Peyer's patch (tissue), 4 donors: ENCODE measurements at regions not wholly inside any gene's neighbourhood (a gene's known extent, or its start where the extent isn't known, plus 50 kb on each side); places are given as distances from the start of the nearest gene placed in this dataset.

Experiments used
- POLR2A ChIP-seq, 2 donors: fragments of 450-650 bp; IDR thresholded peaks; one replicate each; pipeline ENCODE4 v1.5.1; 2017; ENCODE audit warnings: antibody characterized with exemption in 2 of 2, mild to moderate bottlenecking in 2 of 2, moderate library complexity in 2 of 2
- TF ChIP-seq, protein P1 (sequence below), 6 experiments: fragments of 450-650 bp in 4 of 6; fragments of 200-600 bp in 2 of 6; sonication (generic) in 1 of 6; IDR thresholded peaks; one replicate each; pipeline ENCODE4 v1.5.1; 2017 to 2019; ENCODE audit warnings: antibody characterized with exemption in 6 of 6, mild to moderate bottlenecking in 3 of 6, moderate library complexity in 1 of 6

DNA sequence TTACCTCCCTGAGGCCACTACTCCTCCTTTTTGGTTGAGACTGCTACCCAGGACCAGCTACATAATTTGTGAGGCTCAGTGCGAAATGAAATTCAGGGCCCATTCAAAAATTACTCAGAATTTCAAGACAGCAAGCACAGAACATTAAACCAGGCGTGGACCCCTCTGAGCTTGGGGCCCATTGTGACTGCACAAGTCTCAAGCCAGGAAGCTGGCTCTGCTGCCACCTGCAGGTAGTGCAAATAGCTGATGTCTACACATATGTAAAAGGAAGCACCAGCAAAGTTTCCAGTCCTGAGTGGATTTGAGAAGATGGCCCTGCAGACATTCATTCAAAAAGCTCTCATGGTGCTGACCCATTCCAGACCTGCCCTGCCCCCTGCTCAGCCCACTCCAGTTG lies 213.4 kb upstream of the LNX1 start:
- no peak for TF ChIP-seq POLR2A (IDR thresholded peaks at IDR 0.05)
- TF ChIP-seq, protein P1, sequence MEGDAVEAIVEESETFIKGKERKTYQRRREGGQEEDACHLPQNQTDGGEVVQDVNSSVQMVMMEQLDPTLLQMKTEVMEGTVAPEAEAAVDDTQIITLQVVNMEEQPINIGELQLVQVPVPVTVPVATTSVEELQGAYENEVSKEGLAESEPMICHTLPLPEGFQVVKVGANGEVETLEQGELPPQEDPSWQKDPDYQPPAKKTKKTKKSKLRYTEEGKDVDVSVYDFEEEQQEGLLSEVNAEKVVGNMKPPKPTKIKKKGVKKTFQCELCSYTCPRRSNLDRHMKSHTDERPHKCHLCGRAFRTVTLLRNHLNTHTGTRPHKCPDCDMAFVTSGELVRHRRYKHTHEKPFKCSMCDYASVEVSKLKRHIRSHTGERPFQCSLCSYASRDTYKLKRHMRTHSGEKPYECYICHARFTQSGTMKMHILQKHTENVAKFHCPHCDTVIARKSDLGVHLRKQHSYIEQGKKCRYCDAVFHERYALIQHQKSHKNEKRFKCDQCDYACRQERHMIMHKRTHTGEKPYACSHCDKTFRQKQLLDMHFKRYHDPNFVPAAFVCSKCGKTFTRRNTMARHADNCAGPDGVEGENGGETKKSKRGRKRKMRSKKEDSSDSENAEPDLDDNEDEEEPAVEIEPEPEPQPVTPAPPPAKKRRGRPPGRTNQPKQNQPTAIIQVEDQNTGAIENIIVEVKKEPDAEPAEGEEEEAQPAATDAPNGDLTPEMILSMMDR (IDR thresholded peaks at IDR 0.05): peak in 4 of 6 experiments; percentile 45 to 58 (median 56)
